ENCODE measurements at regions not wholly inside any gene's neighbourhood (a gene's known extent, or its start where the extent isn't known, plus 50 kb on each side); places are given as distances from the start of the nearest gene placed in this dataset.
"Not testable (repeated sequence)": the region's sequence is repeated elsewhere in the genome, so short reads cannot be mapped to it uniquely, and the experiment has no call there.

GRCh38 chr10:57119684-57120083, 758.6 kb upstream of the ZWINT start:
- FAIRE-seq = no peak

DNA sequence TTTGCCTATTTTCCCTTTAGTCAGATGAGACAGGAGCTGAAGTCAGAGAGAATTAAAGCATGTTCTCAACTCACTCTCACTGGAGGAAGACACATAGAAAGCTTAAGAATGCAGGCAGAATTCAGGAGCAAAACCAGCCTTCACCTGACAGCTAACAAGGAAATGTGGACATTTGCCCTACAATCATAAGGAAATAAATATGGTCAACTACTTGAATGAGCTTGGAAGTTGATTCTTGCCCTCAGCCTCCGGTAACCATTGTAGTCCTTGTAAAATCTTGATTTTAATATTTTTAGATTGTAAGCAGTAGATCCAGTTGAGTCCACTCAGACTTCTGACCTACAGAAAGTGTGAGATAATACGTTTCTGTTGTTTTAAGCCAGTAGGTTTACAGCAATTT, 752.5 kb upstream of the ZWINT start:
- FAIRE-seq = no peak

DNA sequence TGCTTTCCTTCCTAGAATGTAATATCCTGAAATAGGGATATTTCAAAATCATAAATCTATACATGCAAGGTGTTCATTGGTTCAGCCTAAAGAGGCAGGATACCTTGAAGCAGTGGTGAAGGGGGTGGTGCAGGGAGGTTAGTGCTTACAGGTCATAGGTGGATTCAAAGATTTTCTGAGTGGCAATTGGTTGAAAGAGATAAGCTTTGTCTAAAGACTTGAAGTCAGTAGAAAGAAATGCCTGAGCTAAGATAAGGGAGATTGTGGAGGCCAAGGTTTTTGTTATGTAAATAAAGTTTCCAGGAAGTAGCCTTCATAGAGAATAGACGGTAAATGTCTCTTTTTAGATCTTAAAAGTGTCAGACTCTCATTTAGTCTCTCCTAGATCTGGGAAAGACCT, 741.2 kb upstream of the ZWINT start:
- FAIRE-seq = no peak

DNA sequence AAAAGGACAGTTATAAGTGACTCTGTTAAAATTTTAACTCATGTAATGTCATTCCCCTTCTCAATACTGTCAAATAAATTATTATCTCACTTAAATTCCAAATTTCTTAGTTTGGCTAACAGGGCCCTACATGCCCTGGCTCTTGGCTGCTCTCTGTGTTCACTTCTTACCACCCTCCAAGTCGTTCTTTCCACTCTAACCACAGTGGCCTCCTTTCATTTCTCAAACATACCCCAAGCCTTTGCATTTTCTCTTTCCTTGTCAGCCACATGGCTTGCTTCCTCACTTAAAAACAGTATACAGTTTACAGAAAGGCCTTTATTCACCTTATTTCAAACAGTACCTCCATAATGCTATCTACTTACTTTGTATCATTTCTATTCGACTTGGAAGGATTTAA, 737.1 kb upstream of the ZWINT start:
- no peak for FAIRE-seq

DNA sequence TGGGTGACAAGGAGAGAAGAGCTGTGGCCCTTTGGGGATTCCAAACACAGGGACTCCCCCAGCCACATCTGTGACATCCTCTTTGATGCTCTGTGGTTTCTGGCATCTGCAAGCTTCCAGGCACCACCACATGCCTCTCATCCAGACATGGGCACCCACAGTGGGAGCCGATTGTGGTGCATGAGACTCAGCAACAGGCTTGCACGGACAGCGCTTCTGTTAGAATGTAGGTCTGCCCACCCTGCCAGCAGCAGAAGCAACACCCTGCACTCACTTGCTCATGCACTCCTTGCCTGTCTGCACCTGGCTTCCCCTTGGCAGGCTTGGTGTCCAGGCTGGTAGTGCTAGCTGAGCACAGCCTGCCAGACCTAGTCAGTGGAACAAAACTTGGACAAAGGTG, 735.0 kb upstream of the ZWINT start:
- FAIRE-seq = no peak

DNA sequence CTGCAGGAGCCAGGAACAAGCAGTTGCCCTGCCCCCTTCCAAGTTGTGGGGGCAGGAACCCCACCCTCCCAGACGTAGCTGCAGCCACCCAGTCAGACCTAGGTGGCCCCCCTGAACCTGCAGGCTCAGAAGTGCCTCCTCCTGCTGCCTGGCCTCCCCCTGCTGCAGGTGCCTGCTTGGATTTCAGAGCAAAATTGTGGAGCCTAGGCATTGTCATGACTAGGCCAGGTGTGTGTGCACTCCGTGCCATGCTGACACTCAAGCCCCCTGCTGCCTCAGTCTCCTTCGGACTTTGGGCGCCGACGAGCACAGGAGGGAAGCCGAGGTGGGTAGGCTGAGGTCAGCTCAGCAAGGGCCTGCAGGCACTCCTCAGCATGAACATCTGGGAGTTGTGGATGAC, 733.9 kb upstream of the ZWINT start:
- FAIRE-seq = no peak

DNA sequence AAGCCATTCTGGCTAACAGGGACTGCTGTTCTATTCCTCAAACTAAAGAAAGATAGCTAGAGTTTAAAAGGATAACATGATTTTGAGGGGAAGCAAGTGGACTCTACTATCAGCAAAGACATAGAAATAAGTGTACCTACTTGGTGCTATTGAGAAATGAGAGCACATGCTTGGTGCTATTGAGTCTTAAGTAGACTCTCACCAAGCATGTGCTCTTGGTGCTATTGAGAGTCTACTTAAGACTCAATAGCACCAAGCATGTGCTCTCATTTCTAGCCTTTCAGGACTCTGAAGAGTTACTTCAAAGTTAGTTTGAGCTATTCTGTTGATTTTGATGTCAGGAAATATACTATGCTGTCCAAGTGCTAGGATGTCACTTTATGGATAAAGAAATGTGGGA, 733.0 kb upstream of the ZWINT start:
- no peak for FAIRE-seq

DNA sequence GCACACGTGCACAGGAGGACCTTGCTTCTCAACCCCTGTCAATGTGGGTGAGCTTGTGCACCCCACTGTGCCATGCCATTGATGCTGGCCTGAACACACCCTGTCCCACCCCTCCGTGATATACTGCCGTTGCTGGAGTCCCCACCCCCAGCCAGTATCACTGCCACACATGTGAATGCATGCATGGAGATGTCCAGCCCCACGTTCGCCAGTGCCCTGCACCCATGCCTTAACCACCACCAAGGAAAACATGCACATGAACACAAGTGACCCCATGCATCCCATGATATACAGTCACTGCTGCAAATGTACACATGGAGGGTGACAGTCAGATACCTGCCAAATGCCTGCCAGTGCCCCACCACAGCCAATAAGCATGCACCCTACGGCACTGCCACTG, 692.5 kb upstream of the ZWINT start:
- FAIRE-seq = no peak

DNA sequence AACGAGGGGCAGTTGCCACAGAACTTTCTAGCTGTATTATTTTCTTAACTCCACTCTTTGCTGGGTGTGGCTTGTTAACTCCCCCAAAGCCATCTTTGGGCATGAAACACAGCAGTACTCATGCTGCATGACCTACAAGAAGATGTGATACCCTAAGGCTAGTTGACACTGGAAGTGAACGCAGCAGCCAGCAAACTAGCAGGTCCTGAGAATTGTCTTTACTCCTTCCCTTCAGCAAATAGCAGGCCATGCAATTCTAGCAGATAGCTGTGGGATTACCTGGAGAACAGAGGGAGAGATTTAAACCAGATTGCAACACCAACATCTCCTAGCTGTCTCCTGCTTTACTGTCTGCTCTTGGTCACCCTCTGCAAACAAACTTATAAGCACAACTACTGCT, 688.0 kb upstream of the ZWINT start:
- FAIRE-seq = no peak

DNA sequence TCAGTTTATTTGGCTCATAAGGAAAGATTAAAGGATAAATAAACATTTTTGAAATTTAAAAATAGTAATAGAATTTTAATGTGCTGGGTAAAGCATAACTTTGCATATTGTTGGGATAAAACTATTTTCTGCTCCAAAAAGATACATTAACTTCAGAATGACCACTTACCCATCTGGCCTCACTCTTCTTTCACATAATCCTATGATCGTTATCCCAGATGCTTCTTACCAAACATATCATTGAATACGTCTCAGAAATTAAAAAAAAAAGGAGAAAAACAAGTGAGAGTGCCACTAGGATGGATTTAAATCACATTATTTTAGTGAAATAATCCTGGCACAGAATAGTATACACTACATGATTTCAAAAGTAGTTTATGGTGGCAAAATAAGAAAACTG, 677.5 kb upstream of the ZWINT start:
- no peak for FAIRE-seq

DNA sequence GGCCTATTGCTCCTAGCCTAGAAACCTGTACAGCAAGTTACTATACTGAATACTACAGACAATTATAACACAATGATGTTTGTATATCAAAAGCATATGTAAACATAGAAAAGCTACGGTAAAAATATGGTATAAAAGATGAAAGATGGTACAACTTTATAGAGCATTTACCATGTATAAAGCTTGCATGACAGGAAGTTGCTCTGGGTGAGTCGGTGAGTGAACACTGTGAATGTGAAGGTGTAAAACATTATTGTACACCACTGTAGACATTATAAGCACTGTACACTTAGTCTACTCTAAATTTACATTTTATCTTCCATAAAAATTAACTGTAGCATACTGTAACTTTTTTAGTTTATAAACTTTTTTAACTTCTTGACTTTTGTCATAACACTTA, 674.3 kb upstream of the ZWINT start:
- no peak for FAIRE-seq

DNA sequence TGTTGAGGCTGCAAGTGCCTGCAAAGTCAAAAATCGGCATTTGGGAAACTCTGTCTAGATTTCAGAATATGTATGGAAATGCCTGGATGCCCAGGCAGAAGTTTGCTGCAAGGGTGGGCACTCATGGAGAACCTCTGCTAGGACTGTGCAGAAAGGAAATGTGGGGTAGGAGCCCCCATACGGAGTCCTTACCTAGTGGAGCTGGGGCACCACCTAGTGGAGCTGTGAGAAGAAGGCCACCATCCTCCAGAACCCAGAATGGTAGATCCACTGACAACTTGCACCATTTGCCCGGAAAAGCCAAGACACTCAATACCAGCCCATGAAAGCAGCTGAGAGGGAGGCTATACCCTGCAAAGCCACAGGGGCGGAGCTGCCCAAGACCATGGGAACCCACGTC, 671.2 kb upstream of the ZWINT start:
- not testable (repeated sequence) for FAIRE-seq

DNA sequence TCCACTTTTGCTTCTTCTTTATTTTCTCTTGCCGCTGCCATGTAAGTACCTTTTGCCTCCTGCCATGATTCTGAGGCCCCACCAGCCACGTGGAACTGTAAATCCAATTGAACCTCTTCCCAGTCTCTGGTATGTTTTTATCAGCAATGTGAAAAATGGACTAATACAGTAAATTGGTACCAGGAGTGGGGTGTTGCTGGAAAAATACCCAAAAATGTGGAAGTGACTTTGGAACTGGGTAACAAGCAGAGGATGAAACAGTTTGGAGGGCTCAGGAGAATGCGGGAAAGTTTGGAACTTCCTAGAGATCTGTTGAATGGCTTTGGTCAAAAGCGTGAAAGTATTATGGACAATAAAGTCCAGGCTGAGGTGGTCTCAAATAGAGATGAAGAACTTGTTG, 670.3 kb upstream of the ZWINT start:
- no peak for FAIRE-seq

GRCh38 chr10:57026307-57026706, 665.2 kb upstream of the ZWINT start:
- no peak for FAIRE-seq

GRCh38 chr10:57023626-57024025, 662.6 kb upstream of the ZWINT start:
- FAIRE-seq = no peak

GRCh38 chr10:57018452-57018851, 657.4 kb upstream of the ZWINT start:
- FAIRE-seq = no peak

DNA sequence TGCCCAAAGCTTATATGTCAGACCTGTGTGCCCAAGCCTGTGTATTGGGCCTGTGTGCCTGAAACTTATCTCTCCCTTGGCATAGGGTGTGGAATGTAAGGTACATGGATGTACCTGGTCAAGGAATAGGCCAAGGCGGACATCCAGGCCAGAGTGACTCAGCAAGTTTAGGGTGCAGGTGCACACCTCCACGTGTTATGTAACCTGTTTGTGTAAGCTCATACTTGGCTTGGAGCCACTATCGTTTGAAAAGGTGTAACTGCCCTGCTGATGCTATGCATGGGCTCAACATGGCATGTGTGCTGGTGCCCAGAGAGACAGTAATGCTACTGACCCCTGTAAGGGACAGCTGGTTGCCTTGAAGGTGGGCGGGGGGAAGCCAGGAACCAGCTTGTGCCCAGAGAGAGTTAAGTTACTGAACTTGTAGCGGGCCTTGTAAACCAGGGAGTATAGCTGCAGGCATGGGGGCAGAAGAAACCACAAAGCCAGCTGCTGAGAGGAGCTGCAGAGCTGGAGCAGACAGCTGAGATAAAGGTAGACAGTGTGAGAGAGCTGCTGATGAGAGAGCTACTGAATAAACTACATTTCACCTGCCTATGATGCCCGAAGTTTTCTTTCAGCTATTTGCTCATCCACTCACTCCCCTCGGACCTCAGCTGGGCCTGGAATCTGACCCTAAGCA, 656.4 kb upstream of the ZWINT start:
- FAIRE-seq = no peak

DNA sequence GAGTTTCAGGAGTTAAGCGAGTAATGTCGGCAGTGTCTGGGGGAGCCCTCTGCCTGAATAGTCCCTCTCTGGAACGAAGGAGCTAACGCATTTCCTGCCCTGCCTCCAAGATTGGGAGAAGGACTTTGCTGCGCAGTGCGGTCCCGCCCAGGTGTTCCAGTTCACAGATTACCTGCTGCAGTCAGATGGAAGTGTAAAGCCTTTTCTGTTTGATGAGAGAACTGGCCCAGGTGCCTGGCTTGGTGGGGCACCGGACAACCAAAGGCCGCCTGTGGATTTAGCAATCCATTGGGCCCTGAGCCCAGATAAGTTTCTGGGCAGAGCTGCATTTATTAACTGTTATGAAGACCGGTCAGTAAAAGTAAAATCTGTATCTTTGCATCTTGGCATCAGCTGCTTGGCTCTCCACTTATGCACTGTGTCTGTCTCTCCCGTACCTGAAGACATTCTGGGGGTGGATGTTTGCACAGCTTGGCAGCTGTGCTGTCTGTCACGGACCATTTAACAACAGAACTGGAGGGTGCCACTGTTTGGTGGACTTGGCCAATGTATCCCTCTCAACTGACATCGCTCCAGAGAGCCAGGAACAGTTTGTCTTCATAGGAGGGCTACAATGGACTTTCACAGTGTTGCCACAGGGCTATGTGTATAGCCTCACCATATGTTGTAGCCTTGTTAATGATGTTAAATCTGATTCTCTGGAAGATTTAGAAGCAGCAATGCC, 654.7 kb upstream of the ZWINT start:
- FAIRE-seq = no peak

DNA sequence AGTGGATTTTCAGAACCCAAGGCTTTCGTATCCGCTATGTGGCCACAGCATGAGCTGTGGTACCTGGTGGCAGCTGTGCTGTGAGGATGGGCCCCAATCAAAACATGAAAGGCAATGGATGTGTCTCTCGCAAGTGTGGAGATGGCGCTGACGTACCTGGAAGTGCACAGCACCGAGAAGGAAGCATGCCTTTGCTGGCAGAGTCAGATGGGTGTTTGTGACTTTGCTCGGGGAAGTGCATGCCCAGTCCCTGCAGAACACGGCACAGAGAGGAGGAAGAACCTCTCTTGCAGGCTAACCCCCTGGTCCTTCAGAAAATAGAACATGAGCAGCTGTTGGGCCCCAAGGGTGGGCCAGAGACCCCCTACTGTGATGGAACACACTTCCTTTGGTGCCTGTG, 654.1 kb upstream of the ZWINT start:
- no peak for FAIRE-seq

DNA sequence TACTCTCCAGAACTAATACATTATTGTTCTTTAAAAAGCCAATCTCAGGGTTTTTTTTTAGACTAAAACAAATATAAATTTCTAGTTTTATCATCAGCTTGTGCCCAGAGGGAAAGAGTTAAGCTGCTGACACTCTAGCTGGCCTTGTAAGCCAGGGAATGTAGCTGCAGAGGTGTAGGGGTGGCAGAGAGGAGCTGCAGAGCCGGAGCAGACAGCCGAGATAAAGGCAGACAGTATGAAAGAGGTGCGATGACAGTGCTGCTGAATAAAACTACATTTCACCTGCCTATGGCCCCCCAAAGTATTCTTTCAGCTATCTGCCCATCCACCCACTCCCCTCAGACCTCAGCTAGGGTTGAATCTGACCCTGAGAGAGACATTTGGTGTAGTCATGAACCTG, 653.7 kb upstream of the ZWINT start:
- no peak for FAIRE-seq

DNA sequence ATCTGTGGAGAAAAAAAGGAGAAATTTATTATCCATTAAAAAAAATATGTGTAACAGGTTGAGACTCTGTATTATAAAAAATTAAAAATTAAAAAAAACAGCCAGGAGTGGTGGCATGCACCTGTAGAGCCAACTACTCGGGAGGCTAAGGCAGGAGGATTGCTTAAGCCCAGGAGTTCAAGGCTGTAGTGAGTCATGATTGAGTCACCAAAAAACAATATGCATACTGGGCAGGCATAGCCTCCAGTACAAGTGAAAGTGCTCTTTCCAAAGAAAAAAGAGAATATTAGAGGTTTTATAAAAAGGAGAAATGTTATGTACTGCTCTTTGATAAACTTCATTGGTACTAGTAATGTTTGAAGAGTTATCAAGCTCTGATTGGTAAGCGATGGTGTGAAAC, 647.1 kb upstream of the ZWINT start:
- no peak for FAIRE-seq

GRCh38 chr10:56991591-56992069, 630.6 kb upstream of the ZWINT start:
- no peak for FAIRE-seq

- FAIRE-seq = no peak
Measured at GRCh38 chr10:56975513-56975912, 614.5 kb upstream of the ZWINT start.

DNA sequence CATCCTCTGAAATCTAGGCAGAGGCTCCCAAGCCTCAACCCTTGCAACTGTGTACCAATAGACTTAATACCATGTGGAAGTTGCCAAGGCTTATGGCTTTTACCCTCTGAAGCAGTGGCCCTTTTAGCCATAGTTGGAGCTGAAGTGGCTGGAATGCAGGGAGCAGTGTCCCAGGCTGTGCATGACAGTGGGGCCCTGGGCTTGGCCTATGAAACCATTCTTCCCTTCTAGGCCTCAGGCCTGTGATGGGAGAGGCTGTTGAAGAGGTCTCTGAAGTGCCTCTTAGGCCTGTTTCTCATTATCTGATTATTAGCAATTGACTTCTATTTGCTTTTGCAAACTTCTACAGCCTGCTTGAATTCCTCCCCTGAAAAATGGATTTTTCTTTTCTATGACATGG, 612.7 kb upstream of the ZWINT start:
- no peak for FAIRE-seq
